ENCODE measurements at regions not wholly inside any gene's neighbourhood (a gene's known extent, or its start where the extent isn't known, plus 50 kb on each side); places are given as distances from the start of the nearest gene placed in this dataset.

DNA sequence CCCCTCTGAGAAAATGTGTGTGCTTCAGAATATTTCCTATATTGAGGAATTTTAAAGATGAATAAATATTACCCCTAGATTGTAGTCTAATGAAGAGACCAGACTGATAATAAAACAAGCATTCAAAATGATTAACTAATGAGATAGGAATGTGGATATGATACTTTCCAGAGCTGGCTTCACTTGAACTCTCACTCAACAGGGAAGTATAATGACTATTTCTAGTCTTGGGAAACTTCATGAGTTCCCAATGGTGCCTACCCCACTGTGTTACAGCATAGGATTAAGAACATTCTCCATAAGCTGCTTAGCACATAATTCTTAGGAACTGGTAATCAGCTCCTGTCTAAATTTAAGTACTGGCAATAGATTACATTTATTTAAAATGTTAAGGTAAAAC, 261.5 kb upstream of the ZNF385D start:
- no peaks in the 10 kb centered on the region for H3K23me2 ChIP-seq (ENCODE audit: low read depth, low read length)
- H2AK5ac ChIP-seq (ENCODE audit: low read depth, low read length): no peak overlapping the region
- no peaks in the 10 kb centered on the region for H4K20me1 ChIP-seq (replicated peaks in 1 of 2; ENCODE audit: control insufficient read depth in 1 of 2, insufficient read depth in 2 of 2, low read length in 2 of 2)
- H3K14ac ChIP-seq (ENCODE audit: insufficient read length): no peak overlapping the region
- H3K4me2 ChIP-seq (ENCODE audit: insufficient read depth in 1 of 2, low read depth in 2 of 2, low read length in 2 of 2): no peak overlapping the region
- no peaks in the 10 kb centered on the region for H3K9me3 ChIP-seq (ENCODE audit: insufficient read depth in 2 of 2, low read depth in 1 of 2, low read length in 1 of 2)
- TF ChIP-seq HDAC6 (IDR thresholded peaks at IDR 0.05; ENCODE audit: low read depth, low read length) (no peak), JUND (IDR thresholded peaks at IDR 0.05; ENCODE audit: low read length) (no peak), CBX8 (IDR thresholded peaks at IDR 0.05; ENCODE audit: borderline replicate concordance, low read depth, low read length) (no peak), RBBP5 (IDR thresholded peaks at IDR 0.05; ENCODE audit: borderline replicate concordance, low read depth, low read length) (no peak), JUN (IDR thresholded peaks at IDR 0.05; ENCODE audit: low read depth, low read length) (no peak), NRF1 (IDR thresholded peaks at IDR 0.05; ENCODE audit: low read depth, low read length) (no peak), SIRT6 (IDR thresholded peaks at IDR 0.05; ENCODE audit: low read length) (no peak), RFX5 (IDR thresholded peaks at IDR 0.05; ENCODE audit: borderline replicate concordance, low read depth, low read length) (no peak)
- no peaks in the 10 kb centered on the region for H3K27me3 ChIP-seq (replicated peaks in 1 of 4; ENCODE audit: control insufficient read depth in 3 of 4, extremely low read depth in 1 of 4, insufficient read depth in 3 of 4, low read length in 3 of 4)
- no peak overlapping the region for H3K56ac ChIP-seq (replicated peaks; ENCODE audit: insufficient read length, low read depth, low read length)
- H3K4me3 ChIP-seq (ENCODE audit: extremely low read depth in 1 of 4, insufficient read depth in 2 of 4, low read depth in 3 of 4, low read length in 4 of 4): no peak overlapping the region
- no peak for DNase-seq (ENCODE audit: low read depth in 1 of 2, low spot score in 2 of 2)
- H3K79me1 ChIP-seq (ENCODE audit: low read depth, low read length): no peaks in the 10 kb centered on the region
- H3K18ac ChIP-seq (ENCODE audit: extremely low read depth, low read length): no peak overlapping the region; the same call in 1 of the 2 replicates
- H3K4me1 ChIP-seq (replicated peaks in 1 of 4; ENCODE audit: control insufficient read depth in 3 of 4, insufficient read depth in 4 of 4, low read length in 3 of 4): no peaks in the 10 kb centered on the region
- no peak overlapping the region for H2BK5ac ChIP-seq (ENCODE audit: low read depth, low read length)
- H3K27ac ChIP-seq (ENCODE audit: low read depth, low read length): no peak overlapping the region
- H3K36me3 ChIP-seq (ENCODE audit: control insufficient read depth in 2 of 4, insufficient read depth in 4 of 4, low read length in 3 of 4): no peaks in the 10 kb centered on the region
- H2BK120ac ChIP-seq (replicated peaks; ENCODE audit: low read depth, low read length): no peak overlapping the region
- H2BK12ac ChIP-seq (ENCODE audit: low read depth, low read length): no peak overlapping the region
- CTCF ChIA-PET (ENCODE audit: partially characterized antibody): interaction anchor here (1.5 kb wide), 1 partner anchor 33 kb away, joined by 3 read pairs; no protein-coding TSS in a partner anchor
- H4K8ac ChIP-seq (ENCODE audit: extremely low read depth, insufficient read depth, low read length): no peak overlapping the region
- no peak for FAIRE-seq
- H2BK15ac ChIP-seq (ENCODE audit: low read length): no peak overlapping the region
- H3K4ac ChIP-seq (replicated peaks; ENCODE audit: insufficient read length, low read depth, low read length): no peak overlapping the region
- no peak overlapping the region for H4K5ac ChIP-seq (ENCODE audit: insufficient read length, low read depth, low read length)
- no peak overlapping the region for H4K91ac ChIP-seq (replicated peaks; ENCODE audit: insufficient read length, low read length)
- no peak overlapping the region for H3K9ac ChIP-seq (replicated peaks in 1 of 4; ENCODE audit: extremely low read depth in 1 of 4, low read depth in 3 of 4, low read length in 3 of 4)
- no peak overlapping the region for H2BK20ac ChIP-seq (ENCODE audit: low read length)
- no peak overlapping the region for H3K23ac ChIP-seq (ENCODE audit: insufficient read length)
- no peaks in the 10 kb centered on the region for H3K79me2 ChIP-seq (ENCODE audit: control insufficient read depth in 1 of 2, insufficient read depth in 2 of 2, low read length in 2 of 2)
- POLR2A ChIA-PET (ENCODE audit: partially characterized antibody): no interaction called here
- no peak overlapping the region for H2AFZ ChIP-seq (ENCODE audit: low read length)

Measured in H1 (cell line).